NCI-H1105 (cell line): ENCODE measurements at regions not wholly inside any gene's neighbourhood (a gene's known extent, or its start where the extent isn't known, plus 50 kb on each side); places are given as distances from the start of the nearest gene placed in this dataset.

ENCODE experiments used
- DNase-seq: peaks from one replicate; lab custom pipeline; 2025; lab: John Stamatoyannopoulos, UW

GRCh38 chr5:17431272-17432050 lies 66.6 kb upstream of the TAF11L2 start:
- DNase-seq: no peak

GRCh38 chr5:17432569-17432968 lies 65.5 kb upstream of the TAF11L2 start:
- no peak for DNase-seq

GRCh38 chr5:17433406-17433805 lies 64.6 kb upstream of the TAF11L2 start:
- DNase-seq: no peak

DNA sequence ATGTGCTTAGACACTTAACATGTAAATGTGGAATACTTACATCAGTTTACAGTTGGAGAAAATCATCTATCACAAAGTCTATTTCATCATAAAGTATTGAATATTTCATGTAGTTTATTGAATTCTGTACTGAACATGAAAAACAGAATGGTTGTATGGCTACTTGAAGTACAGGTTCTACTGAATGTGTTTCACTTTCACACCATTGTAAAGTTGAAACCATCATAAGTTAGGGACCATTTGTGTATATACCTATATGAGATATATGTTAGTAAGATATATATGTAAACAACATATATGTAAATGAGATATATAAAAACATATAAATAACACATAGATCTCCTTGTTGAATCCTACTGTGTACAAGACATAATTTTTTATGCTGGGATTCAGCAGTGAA lies 63.0 kb upstream of the TAF11L2 start:
- DNase-seq: no peak

DNA sequence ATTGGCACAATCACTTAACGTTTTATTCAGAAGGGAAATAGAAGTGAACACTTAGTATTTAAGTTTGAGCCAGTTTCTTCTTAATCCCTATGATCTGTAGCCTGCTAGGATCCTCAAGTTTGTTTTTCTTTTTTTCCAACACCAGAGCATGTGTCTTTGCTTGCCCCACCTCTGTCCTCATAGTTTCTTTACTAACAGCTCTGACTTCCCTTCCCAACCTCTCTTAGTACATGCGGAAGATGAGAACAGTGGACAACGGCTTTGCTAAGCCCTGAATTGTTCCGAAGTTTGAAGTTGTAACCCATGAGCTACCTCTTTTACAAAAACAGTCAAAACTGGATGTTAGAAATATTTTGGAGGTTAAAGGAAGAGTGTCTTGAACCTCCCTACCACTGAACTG lies 61.7 kb upstream of the TAF11L2 start:
- DNase-seq: no peak

DNA sequence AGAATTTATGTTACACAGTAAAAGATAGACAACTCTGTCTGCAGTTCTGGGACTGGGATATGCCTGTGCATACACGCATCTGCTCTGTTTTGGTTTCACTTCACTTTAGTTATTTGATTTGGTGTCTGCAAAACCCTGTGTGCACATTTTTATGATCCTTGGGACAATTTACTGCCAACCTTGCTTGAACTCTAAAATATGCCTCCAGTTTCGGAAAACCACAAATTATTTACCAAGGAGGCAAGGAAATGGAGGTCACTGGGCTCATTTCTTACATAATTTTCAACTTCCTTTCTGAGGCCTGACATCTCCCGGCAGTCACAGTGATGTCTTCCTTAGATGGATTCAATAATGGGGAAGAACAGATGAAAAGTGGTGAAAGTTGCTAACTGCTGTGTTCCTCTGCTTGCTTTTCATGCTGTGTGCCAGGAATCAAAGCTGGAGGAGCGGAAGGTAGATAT lies 61.2 kb upstream of the TAF11L2 start:
- no peak for DNase-seq

- no peak for DNase-seq
These were observed 60.0 kb upstream of the TAF11L2 start for GRCh38 chr5:17438027-17438426.

GRCh38 chr5:17439956-17440355 lies 58.1 kb upstream of the TAF11L2 start:
- no peak for DNase-seq

- no peak for DNase-seq
These were observed 57.3 kb upstream of the TAF11L2 start for GRCh38 chr5:17440766-17441165.

- no peak for DNase-seq
These were observed 56.7 kb upstream of the TAF11L2 start for GRCh38 chr5:17441351-17441750.

GRCh38 chr5:17443333-17444130 lies 54.5 kb upstream of the TAF11L2 start:
- no peak for DNase-seq

DNA sequence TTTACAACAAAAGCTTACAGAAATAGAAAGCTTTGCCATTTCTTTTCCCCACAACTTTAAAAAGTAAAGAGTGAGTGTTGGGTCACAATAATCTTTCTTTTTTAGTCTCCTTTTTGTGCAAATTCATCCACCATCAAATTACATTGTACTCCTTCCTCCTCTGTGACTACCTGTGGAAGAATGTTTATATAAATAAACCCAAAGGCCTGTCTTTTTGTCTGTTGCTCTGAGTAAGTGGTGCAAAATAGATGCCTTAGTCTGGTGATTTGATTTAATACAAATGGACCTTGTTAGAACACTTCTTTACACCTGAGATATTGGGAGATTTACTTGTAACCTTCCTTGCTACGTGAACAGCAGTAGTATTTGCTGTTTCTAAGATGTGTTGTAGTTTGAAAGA lies 53.5 kb upstream of the TAF11L2 start:
- no peak for DNase-seq

GRCh38 chr5:17445185-17445584 lies 52.8 kb upstream of the TAF11L2 start:
- DNase-seq: no peak
